ENCODE measurements at regions not wholly inside any gene's neighbourhood (a gene's known extent, or its start where the extent isn't known, plus 50 kb on each side); places are given as distances from the start of the nearest gene placed in this dataset.

DNA sequence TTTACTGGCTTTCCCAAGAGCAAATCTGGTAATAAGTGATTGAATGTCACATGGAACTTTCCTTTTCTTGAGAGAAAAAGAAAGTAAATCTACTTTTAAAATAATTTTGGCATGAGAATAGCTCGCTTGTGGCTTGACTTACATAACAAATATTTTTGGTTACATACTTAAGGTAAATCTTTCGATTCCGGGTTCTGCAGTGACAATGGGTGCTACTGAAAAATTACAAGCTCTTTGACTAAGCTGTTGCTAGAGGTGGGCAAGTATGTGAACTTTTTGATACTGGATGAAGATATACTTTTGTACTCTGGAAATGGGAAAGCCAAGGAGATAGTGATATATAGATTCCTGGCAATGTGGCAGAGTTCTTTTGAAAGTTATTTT is 51.9 kb upstream of the OTOL1 start:
- DNase-seq: no peak

DNA sequence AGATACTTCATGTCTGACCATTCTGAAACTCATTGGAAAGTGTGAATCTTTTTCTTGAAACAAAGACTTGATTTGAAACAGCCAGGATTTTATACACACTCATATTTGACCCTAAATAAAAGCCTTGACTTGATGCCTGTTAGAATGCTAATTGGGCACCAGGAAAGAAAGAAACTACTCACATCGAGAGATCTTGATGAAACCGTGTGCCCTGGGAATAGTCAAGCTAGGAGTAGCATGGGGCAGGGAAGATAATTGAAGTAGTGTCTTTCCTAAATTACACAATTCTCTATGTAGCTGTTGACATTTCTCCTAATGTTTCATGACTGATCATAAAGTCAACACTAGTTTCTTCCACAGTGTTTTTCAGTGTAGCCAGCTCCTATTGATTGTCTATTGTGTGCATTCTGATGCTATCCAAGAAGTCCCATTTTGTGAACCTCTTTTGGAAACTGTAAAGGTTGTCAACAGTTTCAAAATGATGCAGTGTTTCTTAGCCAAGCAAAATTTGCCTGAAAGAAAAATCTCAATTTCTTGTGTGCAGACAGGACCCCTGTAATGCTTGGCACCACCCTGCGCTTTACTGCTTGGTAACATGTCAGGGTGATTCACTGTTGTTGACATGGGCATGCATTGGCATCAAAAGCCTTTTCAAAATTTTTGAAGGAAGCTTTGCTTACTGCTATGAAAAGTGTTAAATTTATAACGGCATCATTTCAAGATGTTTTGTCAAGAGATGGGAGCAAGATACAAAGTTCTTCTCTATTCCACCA is 52.5 kb upstream of the OTOL1 start:
- no peak for DNase-seq

DNA sequence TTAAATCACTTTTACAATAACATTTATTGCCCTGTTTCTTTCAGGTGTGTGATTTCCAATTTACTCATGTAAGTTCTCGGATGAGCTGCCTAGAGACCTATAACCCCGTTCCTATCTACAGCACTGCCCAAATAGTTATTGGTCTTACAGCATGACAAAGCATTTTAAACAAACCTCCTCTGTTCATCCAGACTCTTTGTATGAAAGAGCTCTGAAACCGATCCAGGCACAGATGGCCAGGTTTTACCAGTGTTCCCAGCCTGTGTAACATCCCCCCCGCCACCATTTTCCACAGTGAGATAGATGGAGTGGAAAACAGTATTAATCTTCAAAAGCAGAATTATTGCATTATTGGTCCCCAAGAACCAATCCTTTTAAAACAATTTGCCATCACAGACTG is 59.0 kb upstream of the SPTSSB start:
- DNase-seq: no peak

DNA sequence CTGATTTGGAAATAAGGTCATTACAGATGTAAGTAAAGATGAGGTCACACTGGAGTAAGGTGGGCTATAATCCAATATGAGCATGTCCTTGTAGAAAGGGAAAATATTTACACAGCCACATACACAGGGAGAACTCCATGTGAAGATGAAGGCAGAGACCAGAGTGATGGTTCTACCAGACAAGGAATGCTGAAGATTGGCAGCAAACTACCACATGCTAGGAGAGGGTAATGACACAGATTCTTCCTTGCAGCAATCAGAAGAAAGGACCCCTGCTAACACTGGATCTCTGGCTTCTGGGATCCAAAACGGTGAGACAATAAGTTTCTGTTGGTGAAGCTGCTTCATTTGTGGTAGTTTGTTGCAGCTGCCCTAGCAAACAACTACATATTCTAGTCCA is 56.0 kb upstream of the SPTSSB start:
- DNase-seq: no peak

- DNase-seq: no peak
Measured at GRCh38 chr3:161426758-161427157, 55.4 kb upstream of the SPTSSB start.

DNA sequence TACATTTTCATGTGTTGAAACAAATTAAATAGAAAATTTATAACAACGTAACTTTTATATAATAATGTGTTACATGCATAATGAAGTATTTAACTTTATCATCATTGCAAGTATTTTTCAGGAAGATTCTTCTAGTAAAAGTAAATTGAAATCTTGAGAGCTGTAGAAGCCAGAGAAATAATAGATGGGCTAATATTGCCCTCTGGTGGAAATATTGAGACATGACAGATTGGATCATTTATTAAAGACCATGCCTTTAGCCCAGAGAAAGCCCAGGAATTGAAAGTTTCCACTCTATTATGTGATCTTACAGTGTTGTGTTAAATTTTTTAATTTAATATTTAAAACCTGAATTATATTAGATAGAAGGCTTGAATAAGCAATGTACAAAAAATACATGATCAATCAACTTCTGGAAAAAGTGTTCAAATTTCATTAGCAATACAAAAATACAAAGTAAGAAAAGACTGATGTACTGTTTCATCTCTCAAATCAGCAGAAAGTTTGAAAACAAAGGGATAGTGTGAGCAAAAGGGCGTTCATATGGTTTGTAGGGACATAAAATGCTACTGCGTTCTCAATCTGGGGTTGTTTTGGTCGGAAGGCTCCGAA is 52.7 kb upstream of the SPTSSB start:
- DNase-seq: peak; percentile 63

DNA sequence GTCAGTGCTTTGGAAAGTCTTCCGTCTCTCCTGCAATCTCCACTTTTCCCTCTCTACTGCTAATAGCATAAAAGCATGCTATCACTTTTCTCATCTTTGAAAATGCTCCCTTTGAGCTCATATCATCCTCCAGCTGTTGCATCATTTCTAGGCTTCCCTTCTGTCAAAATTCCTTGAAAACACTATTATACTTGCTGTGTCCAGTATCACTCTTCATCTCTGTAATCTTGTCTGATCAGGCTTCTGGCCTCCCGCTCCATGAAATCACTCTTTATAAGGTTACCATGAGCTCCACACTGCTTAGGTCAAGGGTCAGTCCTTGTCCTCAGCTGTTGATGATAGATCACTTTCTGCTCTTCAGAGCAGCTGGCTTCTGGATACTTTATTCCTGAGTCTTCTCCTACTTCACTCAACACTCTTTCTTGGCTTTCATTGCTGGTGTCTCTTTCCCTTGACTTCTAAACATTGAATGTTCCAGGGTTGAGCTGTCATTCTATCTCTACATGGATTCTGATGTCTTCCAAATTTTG is 50.9 kb upstream of the SPTSSB start:
- DNase-seq: no peak
